HG03571 (cell line): ENCODE measurements at regions not wholly inside any gene's neighbourhood (a gene's known extent, or its start where the extent isn't known, plus 50 kb on each side); places are given as distances from the start of the nearest gene placed in this dataset.
A peak's percentile ranks its signal among the peaks of the same experiment; 100 is the strongest.
"Not testable (repeated sequence)": the region's sequence is repeated elsewhere in the genome, so short reads cannot be mapped to it uniquely, and the experiment has no call there.

Source experiments
- ATAC-seq: cut with Tn5 transposase; IDR thresholded peaks from one replicate; pipeline ENCODE4 v1.9.1; 2021; ENCODE audit not compliant: unreplicated experiment

DNA sequence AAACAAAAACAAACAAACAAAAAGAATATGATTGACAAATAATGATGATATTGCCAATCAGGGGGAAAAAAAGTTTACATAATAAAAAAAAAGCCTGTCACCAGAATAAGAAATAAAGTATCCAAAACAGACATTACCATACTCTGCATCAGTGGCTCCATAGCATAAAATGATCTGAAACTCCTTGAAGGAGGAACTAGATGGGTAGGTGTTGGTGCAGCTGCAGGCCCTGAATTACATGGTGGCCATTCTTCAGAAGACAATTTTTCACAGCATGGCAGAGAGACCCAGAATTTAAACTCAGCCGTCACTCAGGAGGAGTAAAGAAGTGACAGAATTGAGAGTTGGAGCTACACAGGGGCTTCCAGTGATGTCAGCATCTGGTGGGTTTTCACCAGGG lies 60.2 kb downstream of the GLUL start:
- ATAC-seq = no peak

DNA sequence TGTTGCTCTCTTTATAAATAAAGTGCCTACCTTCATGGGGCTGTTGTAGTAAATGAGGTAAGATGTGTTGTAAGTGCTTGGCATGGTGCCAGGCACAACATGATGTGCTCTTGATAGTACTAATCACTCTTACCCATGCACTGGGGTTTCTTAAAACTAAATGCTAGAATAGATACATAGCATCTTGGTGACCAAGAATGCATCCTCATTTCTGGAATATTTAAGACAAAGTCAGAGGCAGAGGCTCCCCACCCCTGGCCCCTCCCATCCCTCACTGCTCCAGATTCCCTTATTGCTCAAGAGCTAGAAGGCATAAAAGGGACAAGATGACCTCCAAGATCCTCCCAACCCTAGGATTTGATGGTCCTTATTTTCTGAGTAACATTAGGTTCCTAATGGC lies 61.3 kb downstream of the GLUL start:
- no peak for ATAC-seq

DNA sequence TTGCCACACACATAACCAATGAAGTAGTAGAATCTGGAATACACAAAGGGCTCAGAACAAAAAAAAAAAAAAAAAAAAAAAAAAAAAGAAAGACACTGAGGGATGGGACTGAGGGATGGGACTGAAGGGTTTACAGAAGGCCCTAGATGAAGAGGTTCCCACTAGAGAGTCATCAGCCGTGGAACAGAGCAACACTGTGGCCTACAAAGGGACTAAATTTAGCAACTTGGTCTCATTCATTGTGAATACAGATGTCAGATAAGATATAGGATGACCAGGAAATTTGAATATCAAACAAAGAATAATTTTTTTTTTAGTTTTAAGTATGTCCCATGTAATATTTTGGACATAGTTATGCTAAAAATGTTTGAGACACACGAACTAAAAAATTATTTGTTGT lies 62.1 kb downstream of the GLUL start:
- ATAC-seq = no peak

DNA sequence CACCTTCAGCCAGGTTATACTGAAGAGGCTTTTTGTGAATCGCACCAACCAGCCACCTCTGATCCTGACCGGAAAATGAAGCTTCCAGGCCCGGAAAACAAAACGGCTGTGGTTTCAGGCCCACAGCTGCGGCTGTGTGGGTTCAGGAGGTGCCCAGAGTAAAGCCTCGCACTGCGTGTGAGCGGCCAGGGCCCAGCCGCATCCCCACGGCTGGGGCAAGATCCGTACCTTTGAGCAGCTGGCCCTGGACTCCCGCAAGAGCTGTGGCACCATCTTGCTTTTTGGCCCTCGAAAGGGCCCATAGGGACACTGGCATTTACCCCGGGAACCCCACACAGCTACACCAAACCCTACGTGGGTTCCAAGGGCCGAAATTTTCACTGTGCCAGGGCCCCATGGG lies 63.0 kb downstream of the GLUL start:
- ATAC-seq = no peak

- no peak for ATAC-seq
These were observed 66.3 kb downstream of the GLUL start for GRCh38 chr1:182325339-182325738.

DNA sequence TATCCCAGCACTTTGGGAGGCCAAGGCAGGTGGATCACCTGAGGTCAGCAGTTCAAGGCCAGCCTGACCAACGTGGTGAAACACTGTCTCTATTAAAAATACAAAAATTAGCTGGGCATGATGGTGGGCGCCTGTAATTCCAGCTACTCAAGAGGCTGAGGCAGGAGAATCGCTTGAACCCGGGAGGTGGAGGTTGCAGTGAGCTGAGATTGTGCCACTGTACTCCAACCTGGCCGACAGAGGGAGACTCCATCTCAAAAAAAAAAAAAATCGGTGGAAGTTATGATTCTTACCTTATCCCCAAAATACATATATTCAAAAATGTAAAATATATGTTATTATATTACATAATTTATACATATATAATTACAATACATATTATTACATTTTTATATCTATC lies 70.1 kb downstream of the GLUL start:
- not testable (repeated sequence) for ATAC-seq

DNA sequence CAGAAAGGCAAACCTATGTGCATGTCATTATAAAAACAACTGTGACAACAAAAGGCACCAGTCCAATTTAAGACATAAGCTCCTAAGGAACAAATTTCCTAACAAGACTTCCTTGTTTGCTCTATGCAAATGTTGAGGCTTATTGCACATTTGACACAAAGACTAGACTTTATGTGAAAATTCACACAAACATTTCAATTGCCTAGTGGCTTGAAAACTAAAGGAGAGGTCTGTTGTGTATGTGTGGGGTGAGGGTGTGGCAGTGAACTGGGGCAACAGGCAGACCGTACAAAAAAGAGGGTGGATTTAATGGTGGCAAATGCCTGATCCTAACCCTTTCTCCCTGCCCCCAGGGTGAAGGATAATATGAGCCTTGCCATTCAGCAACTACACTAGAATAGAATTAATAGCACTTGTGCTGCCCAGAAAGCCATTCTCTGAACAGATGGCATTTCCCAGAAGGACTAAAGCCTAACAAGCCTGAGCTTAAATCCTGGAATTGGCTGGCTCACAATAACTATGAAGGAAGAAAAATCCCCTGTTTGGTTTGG lies 73.9 kb downstream of the GLUL start:
- no peak for ATAC-seq

DNA sequence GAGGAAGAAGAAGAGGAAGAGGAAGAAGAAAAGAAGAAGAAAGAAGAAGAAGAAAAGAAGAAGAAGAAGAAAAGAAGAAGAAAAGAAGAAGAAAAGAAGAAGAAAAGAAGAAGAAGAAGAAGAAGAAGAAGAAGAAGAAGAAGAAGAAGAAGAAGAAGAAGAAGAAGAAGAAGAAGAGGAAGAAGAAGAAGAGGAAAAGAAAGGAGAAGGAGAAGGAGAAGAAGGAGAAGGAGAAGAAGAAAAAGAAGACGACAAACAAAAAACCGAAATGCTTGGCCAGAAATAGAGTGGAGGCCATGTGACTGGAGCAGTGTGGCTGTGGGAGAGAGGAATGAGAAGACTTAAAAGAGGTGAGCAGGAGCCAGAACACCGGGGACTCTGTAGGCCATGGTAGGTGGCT lies 75.1 kb downstream of the GLUL start:
- ATAC-seq = not testable (repeated sequence)

DNA sequence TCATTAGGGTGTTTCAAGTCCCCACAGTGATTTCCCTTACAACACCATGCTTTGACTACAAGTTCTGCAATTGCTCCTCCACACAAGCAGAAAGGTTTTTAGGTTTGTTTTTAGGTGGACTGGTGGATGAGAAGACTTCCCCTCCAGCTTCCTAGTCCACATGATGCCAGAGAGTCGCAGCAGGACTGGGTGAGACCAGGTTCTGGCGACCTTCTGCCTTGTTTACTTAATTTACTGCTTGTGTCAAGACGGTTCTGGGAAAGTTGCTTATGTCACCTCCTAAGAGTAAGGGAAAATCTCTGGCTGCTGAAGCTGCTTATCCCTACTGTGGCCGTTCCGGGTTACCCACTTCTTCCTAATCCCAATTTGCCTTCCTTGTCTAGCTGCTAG lies 76.4 kb downstream of the GLUL start:
- ATAC-seq = no peak

GRCh38 chr1:182309631-182310351 lies 81.8 kb downstream of the GLUL start:
- no peak for ATAC-seq

DNA sequence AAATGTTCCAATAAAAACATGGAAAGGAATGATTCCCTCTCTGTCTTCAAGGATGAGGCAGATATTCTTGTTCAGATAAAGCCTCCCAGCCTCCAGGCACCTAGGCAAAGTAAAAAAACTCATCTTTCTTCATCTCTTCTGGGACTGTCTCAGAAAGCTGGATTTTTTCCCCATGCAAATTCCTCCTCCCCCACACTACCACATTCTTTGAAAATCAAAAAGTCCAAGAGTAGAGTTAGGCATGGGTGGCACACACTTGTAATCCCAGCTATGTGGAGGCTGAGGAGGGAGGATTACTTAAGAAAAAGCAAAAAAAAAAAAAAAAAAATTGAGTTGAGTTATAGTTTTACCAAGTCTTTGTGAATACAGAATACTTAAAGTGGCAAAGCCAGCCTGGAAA lies 82.8 kb downstream of the GLUL start:
- ATAC-seq = no peak

DNA sequence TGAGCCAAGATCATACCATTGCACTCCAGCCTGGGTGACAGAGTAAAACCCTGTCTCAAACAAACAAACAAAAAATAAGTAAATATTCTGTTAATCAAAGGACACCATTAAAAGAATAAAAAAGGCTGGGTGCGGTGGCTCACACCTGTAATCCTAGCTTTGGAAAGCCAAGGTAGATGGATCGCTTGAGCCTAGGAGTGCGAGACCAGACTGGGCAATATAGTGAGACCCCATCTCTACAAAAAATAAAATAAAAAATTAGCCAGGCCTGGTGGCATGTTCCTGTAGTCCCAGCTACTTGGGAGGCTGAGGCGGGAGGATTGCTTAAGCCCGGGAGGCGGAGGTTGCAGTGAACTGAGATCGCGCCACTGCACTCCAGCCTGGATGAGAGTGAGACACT lies 84.1 kb downstream of the GLUL start:
- not testable (repeated sequence) for ATAC-seq

DNA sequence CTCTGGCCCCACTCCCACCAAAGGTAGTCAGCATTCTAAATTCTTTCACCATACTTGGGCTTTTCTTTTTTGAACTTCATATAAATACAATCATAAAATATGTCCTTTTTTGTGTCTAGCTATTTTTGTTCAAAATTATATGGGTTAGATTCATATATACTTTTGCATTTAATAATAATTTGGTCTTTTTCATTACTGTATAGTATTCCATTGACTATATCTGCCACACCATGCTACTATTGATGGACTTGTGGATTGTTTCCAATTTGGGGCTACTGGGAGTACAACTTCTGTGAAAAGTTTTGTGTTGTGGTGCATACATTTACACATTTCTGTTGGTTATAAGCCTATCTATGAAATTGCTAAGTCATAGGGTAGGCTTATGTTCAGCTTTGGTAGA lies 85.7 kb downstream of the GLUL start:
- no peak for ATAC-seq

- no peak for ATAC-seq
These were observed 87.0 kb downstream of the GLUL start for GRCh38 chr1:182304627-182305026.

- ATAC-seq = no peak
These were observed 87.4 kb downstream of the GLUL start for GRCh38 chr1:182304218-182304617.

DNA sequence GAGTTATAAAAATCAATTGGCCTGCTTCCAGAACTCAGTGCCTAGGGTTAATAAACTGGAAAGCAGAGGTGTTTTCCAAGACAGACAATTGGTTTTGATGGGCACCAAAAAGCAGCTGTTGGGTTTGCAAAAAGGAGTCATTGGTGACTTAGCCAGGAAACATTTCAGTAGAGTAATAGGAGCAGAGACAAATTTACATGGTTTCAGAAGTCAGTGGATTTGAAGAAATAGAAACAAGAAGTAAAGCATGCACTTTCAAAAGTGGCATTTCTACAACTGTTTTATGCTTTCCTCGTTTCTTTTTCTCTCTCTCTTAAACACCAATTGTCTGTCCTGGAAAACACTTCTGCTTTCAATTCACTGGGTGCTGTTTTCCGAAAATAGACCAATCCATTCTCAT lies 87.8 kb downstream of the GLUL start:
- peak; percentile 51 for ATAC-seq

- no peak for ATAC-seq
These were observed 90.0 kb downstream of the GLUL start for GRCh38 chr1:182301467-182302198.

DNA sequence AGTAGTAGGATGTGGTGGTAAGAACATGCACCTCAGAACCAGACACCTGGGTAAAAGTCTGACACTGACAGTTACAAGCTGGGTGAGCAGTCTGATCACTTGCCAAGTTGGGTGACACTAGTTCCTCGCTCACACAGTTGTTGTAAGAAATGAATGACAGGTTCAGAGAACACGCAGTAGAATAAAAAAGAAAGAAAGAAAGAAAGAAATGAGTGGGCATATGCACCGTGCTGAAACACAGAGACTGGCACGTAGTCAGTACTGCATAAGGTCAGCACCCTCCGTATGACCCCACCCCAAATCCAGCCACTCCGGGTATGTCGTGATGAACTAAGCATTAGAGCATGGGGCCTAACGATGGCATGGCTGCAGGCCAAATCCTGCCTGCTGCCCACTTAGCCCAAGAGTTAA lies 90.6 kb downstream of the GLUL start:
- no peak for ATAC-seq

DNA sequence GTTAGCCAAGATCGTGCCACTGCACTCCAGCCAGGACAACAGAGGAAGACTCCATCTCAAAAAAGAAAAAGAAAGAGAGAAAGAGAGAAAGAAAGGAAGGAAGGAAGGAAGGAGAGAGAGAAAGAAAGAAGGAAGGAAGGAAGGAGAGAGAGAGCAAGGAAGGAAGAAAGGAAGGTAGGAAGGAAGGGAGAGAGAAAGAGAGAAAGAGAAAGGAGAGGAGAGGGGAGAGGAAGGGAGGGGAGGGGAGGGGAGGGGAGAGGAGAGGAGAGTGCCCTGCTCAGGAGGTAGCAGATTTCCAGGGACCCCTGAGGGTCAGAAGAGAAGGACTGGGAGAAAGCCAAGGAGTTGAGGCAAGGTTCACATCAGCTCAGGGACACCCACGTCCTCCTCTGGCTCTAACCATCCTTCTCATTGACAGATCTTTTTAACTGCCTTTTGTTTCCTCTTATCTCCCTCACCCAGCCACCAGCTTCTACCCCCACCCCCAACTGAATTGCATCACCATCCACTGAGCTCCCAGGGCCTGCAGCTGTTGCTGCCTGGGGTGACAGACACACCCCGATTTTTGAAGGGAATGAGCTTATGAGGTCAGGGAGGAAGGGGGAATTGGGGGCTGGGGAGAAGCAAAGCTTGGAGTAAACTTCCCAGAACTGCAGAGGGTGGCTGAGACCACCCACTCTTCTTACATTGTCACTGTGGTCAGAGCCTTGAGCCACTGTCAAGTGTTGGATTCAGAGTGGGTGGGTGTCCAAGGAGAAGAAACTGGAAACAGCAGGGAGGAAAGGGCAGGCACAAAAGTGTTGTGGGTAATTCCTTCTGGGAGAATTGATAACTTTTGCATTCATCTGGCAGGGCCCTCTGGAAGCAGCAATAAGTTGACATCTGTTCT lies 91.6 kb downstream of the GLUL start:
- ATAC-seq = no peak

- ATAC-seq = not testable (repeated sequence)
These were observed 92.4 kb downstream of the GLUL start for GRCh38 chr1:182299054-182299727.

DNA sequence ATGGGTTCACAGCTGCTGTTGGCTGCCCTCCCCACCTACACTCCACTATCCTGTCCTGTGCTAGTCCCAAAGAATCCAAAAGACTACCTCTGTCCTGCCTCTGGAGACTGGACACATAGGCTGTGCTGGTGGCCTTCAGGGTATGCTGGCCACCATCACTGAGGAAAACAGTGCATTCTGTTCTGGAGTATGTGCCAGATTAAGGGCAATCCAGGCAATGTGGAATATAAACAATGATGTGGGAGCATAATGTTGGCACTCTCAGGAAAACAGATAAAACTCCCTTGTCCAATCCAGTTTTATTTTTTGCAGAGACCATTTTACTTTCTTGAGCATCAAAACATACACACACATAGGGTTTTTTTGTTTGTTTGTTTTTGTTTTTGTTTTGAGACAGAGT lies 94.3 kb downstream of the GLUL start:
- no peak for ATAC-seq
